HG02571 (cell line): ENCODE measurements at regions not wholly inside any gene's neighbourhood (a gene's known extent, or its start where the extent isn't known, plus 50 kb on each side); places are given as distances from the start of the nearest gene placed in this dataset.

Experiments
- ATAC-seq: cut with Tn5 transposase; IDR thresholded peaks from one replicate; pipeline ENCODE4 v1.9.1; 2021; ENCODE audit warnings: mild to moderate bottlenecking, moderate library complexity; ENCODE audit not compliant: unreplicated experiment

DNA sequence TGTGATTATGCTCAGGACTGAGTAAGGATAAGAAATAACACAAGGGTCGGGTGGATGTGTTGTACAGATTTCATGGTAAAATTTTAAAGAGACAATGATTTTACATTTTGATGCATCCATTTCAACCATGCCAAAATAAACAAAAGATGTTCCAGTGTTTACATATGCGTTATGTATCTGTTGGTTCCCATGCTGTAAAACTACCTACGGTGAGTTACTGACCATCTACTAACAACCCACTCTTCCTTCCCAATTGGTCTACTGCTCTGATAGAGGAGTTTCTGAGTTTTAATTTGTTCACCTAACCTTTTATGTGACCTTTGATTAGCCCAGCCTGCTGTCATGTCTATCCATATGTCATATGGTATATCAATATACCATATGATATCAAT, 1697.1 kb downstream of the MAT2B start:
- ATAC-seq = no peak

DNA sequence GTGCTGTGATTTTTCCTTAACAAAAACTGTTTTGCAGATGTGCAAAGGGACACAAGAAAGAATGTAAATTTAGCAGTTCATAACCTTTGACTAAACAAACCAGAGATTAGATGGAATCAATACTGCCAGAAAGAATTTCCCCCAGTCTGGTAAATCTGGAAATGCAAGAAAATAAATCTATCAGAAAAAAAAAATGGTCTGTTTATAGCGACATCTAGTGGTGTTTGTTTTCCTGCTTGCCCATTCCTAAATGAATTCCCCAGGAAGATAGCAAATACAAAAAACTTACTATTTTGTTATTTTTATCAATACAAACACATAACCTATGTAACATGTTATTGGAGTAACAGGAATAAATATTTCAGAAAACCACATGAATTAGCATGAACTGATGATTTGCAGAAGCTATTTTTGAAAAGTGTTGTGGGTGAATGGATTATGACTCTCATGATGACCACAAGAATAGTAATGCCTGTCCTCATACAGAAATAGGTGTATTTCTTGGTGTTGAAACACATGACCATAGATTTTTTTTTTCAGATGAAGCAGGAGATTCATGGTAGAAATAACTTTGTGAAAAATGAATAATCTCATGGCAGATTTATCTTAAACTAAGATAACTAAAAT, 1703.8 kb downstream of the MAT2B start:
- ATAC-seq = no peak

DNA sequence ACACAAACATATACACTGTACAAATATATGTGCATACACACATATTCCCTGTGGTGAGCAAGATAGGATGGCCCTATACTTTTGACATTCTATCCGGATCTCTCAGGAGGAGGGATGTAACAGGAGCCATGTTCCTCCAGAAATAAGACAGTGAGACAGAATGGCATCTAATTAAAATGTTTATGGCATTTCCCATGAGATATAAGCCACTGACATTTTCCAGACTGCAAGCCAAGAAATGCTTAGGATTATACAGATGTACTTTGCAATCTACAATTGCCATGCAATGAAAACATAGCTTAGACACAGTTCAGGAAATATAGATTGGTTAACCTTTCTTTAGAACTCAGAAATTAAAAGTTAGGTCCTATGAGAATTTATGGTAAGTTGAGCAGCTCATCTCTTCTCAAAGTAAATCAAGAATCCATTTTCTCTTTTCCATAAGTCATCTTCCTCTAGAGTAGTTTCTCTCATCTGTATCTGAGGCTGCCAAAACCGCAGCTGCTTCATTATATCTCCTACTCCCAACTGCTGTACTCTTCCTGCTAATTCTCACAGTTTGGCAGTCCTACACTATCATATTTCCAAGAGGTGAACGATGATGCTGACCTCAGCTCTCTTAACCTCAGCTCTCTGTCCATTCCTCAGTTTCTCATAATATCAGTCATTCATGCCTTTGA, 1719.1 kb downstream of the MAT2B start:
- ATAC-seq = no peak

GRCh38 chr5:165227515-165227914, 1722.1 kb downstream of the MAT2B start:
- ATAC-seq = no peak

- ATAC-seq = no peak
Measured at GRCh38 chr5:165228184-165228583, 1722.8 kb downstream of the MAT2B start.

DNA sequence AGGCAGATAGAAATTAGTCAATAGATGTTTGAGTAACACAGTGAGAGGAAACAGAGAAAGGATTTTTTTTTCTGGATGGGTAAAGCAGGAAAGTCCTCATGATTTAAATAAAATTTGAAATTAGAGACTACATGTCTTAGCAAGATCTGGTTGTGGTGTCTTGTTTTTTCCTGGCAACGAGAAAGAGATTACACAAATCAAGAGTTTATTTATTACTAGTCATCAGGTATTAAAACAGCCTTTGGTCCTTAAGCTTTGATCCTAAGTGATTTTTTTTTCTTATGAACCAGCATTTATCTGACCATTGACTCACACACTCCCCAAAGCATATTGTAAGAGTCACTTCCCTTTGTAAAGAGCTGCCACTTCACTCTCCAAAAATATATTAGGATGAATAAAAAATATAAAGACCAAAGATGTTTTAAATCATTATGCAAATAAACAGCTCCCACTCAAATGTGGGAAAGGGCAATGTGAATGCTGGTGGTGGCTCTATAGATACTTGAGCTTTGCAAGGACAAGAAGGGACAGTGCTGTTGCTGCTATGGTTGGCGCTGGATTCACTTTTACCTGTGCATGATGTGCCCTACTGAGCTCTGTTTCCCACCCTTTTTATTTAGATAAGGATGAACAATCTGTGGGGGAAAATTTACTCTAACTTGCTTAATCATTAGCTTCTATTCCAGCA, 1726.5 kb downstream of the MAT2B start:
- no peak for ATAC-seq

DNA sequence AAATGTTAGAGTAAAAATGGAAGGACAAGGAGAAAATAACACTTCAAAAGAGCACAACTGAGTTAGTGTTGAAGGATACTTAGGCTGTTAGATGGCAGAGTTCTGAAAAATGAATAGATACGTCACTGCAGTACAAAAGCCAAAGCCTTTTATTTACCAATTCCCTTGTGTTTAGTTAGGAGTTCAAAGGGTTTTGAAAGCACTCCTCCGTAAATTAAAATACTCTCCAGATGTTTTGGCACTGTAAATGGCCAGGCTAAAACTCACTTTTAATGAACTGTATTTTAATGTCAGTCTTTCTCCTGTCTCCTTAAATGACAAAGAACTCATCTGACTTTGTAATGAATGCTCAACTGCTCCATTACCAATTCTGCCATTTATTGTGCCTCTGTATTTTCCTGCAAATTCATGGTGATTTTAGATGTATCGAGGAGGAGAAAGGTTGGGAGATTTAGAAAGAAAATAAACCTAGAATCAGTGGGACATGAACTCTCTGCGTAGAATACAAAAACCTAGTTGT, 1727.2 kb downstream of the MAT2B start:
- no peak for ATAC-seq

GRCh38 chr5:165241811-165242210, 1736.4 kb downstream of the MAT2B start:
- no peak for ATAC-seq

- no peak for ATAC-seq
Measured at GRCh38 chr5:165242646-165243045, 1737.2 kb downstream of the MAT2B start.

GRCh38 chr5:165244407-165244806, 1739.0 kb downstream of the MAT2B start:
- no peak for ATAC-seq

DNA sequence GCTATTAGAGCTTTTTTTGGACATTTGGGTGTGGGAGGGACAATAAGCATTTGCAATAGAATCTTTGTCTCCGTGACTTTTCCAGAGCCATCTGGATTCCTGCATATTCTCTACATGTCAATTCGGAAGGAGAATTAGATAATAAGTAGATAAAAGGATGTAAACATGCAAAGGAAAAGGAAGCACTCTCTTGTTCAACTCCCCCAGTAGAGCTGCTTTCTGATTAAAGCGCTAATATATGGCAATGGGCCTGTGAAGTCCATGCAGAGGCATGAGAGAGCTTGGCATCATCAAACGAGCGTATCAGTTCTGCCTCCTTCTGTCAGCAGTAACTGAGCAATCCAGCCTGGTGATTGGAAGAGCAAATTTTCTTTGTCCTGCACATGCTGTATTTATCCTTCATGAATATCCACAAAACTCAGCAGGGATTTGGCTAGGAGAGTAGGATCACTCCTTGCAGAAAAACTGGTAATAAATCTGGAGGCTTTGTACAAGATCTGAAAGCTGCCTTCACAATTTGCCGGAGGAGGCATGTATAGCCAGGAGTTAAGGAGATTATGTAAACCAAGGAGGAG, 1752.9 kb downstream of the MAT2B start:
- no peak for ATAC-seq

GRCh38 chr5:165260426-165260825, 1755.0 kb downstream of the MAT2B start:
- no peak for ATAC-seq

- ATAC-seq = no peak
Measured at GRCh38 chr5:165263536-165263935, 1758.1 kb downstream of the MAT2B start.

- ATAC-seq = no peak
Measured at GRCh38 chr5:165266939-165267338, 1761.5 kb downstream of the MAT2B start.

DNA sequence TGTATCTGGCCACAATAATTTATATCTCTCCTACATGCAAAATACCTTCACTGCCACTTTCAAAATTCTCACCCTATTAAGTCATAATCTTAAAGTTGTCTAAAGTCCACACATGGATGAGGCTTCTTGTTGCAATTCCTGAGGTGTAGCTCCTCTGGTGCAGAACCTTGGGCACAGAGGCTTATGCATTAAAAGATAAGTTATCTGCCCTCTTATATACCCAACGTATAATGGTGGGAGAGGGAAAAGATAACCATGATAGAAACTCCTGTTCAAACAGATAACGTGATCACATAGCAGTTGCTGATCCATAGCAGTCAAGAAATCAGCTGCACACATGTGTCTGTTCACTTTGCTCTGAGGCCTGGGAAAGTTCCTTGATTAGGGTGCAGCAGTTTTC, 1767.0 kb downstream of the MAT2B start:
- no peak for ATAC-seq

DNA sequence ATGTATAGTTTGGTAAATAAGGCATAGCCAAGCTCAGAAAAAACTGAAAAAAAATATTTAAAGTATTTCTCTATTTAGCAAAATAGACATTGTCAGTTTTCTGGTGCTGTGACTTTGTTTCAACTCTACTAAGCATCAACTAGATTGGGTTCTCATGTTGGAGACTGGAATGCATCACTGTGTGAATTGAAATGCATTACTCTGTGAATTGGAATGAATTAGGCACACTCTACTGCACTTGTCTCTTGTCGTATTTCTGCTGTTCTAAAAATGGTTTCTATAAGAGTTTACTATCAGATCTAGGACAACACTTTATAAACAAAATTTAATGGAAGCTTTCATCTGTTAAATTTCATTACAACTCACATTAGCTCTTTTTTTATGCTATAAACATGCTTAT, 1772.2 kb downstream of the MAT2B start:
- ATAC-seq = no peak

GRCh38 chr5:165282491-165282890, 1777.1 kb downstream of the MAT2B start:
- no peak for ATAC-seq

DNA sequence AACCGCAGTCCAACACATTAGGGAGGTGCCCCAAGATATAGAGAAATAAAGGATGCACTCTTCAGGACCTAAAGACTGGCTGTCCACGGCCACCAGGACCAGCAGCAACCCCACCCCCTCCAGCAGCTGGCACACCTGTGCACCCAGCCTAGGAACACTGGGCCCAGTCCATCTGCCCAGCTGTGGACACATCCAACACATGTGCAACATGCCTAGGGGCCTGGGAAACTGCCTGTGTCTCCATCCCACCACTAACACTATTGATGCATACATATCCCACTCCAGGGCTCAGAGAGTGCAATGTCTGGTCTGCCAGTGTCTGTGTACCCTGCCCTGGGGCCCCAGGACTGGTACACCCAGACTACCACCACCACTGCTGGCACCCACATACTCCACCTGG, 1781.3 kb downstream of the MAT2B start:
- no peak for ATAC-seq

GRCh38 chr5:165290535-165290934, 1785.1 kb downstream of the MAT2B start:
- no peak for ATAC-seq

- ATAC-seq = no peak
Measured at GRCh38 chr5:165296401-165297130, 1791.1 kb downstream of the MAT2B start.

- no peak for ATAC-seq
Measured at GRCh38 chr5:165304193-165304827, 1798.9 kb downstream of the MAT2B start.
